ENCODE measurements at regions not wholly inside any gene's neighbourhood (a gene's known extent, or its start where the extent isn't known, plus 50 kb on each side); places are given as distances from the start of the nearest gene placed in this dataset.
"Not testable (repeated sequence)": the region's sequence is repeated elsewhere in the genome, so short reads cannot be mapped to it uniquely, and the experiment has no call there.

- DNase-seq = no peak
These were observed 114.0 kb upstream of the PLCL2 start for GRCh38 chr3:16770792-16771191.

- not testable (repeated sequence) for DNase-seq
These were observed 111.2 kb upstream of the PLCL2 start for GRCh38 chr3:16773594-16773993.

- not testable (repeated sequence) for DNase-seq
These were observed 110.2 kb upstream of the PLCL2 start for GRCh38 chr3:16774536-16774935.

DNA sequence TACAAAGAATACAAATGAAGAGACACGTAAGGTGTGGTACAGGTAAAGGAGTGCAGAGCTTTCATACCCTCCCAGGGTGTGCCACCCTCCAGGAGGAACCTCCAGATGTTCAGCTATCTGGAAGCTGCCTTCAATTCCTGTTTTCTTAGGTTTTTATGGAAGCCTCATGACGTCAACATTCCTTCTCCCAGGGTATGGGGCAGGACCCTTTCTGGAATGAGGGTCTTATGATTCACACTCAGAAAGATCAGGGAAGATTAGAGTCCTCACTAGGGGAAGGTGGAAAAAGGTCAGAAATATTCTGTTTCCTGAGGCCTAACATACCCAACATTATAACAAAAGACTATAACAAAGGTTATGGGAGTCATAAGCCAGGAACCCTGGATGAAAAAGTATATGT, 99.8 kb upstream of the PLCL2 start:
- DNase-seq = no peak

GRCh38 chr3:16785465-16785864, 99.3 kb upstream of the PLCL2 start:
- DNase-seq = no peak

DNA sequence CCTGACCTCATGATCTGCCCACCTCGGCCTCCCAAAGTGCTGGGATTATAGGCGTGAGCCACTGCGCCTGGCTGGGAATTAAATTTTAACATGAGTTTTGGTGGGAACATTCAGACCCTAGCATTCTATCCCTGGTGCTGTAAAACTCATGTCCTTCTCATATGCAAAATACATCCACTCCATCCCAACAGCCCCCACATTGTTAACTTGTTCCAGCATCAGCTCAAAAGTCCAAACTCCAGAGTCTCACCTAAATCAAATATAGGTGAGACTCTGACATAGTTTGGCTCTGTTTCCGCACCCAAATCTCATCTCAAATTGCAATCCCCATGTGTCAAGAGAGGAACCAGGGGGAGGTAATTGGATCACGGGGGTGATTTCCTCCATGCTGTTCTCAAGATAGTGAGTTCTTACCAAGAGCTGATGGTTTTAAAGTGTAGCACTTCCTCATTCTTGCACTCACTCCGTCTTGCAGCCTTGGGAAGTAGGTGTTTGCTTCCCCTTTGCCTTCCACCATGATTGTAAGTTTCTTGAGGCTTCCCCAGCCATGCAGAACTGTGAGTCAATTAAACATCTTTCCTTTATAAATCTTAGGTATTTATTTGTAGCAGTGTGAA, 96.2 kb upstream of the PLCL2 start:
- no peak for DNase-seq

GRCh38 chr3:16789344-16790120, 95.2 kb upstream of the PLCL2 start:
- DNase-seq = no peak

DNA sequence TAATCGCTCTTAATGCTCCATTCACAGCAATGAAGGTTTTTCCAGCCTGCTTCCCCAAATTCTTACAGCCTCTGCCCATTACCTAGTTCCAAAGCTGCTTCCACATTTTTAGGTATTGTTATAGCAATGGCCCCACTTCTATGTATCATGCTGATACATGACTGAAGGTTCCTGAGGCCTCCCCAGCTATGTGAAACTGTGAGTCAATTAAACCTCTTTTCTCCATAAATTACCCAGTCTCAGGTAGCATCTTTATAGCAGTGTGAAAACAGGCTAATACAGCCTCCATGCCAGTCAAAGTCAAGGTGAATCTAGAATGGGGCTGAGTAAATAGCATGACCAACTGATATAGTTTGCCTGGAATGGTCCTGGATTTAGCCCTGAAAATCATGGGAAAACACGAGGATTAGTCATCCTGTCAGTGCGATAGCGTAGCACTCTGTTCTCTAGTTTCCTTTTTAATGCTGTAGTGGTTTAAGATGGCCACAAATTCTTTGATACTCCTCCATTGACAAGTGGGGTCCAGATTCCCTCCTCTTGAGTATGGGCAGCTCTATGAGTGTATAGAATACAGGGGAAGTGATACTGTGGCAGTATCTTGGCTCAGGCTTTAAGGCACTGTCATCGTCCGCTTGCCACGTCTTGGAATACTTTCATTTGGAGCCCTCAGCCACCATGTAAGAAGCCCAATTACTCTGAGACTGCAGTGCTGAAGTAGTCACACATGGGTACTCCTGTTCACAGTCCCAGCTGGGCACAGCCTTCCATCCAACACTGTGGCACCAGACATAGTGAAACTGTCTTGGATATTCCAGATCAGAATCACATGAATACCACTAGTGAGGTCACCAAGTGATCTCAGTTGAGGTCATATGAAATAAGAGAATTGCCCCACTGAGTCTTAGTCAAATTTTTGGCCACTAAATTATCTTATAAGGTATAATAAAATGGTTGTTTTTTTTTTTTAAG, 94.0 kb upstream of the PLCL2 start:
- no peak for DNase-seq

DNA sequence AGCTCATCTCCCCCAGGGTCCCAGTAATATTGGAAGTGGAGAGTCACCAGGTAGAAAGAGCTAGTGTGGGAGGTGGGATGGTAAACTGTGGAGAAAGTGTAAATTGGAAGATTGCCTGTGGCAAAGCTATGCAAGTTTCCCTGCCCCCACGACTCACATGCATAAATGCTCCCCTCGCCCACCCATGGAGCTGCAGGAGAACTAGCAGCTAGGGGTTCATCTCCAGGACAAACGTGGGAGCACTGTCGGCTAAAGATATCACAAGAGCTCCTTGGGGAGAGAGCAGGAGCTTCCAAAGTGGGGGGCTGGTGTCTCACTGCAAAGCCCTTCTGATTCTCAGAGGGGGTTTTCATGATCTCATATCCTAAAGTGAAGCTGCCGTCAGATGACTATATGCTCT, 91.4 kb upstream of the PLCL2 start:
- DNase-seq = no peak

- no peak for DNase-seq
These were observed 90.5 kb upstream of the PLCL2 start for GRCh38 chr3:16794257-16794656.

GRCh38 chr3:16795581-16795980, 89.2 kb upstream of the PLCL2 start:
- DNase-seq = no peak

DNA sequence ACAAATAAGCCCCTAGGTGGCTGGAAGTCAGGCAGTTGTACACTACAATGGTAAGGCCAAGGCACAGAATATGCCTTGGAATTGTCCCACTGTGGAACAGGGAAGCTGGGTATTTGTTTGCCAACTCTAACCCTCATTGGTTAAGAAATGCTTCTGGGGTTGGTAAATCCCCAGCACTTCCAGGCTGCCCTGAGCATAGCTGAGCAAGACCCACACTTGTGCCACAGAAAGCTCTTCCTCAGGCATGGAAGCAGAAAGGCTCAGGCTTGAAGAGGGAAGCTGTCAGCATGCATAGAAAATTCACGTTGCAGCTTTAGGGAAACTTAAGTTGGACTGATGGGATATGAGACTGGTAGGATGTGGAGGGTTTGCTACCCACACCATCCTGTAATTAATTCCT, 86.9 kb upstream of the PLCL2 start:
- no peak for DNase-seq

DNA sequence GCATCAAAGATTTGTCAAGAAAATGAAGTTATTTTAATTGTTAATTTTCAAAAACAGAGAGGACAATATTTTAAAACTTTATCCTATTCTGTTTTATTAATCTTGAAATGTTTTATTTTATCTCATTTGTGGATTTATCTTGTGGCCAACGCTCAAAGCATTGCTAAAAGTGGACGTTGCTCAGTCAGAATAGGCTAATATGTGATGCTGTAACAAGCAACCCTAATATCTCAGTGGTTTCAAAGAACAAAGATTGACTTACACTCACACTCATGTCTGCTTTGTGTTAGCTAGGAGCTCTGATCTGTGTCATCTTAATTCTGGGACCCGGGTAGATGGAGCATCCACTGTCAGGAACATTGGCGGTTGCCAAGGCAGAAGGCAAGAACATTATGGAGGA, 86.0 kb upstream of the PLCL2 start:
- no peak for DNase-seq

DNA sequence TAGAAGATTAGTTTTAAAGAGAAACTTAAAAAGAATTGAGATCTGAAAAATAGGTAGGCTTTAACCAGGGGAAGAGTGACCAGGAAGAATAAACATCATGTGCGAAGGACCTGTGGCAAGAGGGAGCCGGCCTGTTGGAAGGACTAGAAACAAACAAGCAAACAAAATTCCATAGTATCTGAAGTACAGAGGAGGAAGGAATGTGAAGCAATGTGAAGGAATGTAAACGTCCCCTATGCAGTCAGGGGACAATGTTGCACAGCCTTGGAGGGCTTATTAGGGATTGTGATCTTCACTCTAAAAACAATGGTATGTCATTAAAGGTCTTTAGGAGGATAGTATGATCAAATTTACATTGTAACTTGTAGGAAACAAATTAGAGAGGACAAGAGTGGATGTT, 84.4 kb upstream of the PLCL2 start:
- DNase-seq = no peak

GRCh38 chr3:16801223-16801622, 83.5 kb upstream of the PLCL2 start:
- no peak for DNase-seq

- DNase-seq = no peak
These were observed 83.1 kb upstream of the PLCL2 start for GRCh38 chr3:16801698-16802097.

DNA sequence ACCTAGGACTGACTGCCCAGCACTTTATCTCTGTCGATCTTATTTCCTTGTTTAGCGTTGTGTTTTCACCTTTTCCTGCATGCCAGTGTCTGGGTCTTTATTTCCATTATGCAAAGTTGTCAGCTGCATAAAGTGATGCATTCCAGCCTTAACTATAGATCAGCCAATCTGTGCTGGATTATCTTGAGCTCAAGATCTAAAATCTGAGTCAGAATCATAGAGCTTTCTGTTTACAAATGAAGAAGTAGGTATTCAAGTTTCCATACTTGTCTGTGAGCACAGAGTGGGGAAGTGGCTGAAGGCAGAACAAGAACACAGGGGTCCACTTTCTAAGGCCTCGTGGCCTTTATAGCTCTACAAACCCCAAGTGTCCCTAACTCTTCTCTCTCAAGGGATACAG, 82.4 kb upstream of the PLCL2 start:
- DNase-seq = no peak

GRCh38 chr3:16803019-16803418, 81.7 kb upstream of the PLCL2 start:
- DNase-seq = no peak

GRCh38 chr3:16807391-16807790, 77.4 kb upstream of the PLCL2 start:
- no peak for DNase-seq

DNA sequence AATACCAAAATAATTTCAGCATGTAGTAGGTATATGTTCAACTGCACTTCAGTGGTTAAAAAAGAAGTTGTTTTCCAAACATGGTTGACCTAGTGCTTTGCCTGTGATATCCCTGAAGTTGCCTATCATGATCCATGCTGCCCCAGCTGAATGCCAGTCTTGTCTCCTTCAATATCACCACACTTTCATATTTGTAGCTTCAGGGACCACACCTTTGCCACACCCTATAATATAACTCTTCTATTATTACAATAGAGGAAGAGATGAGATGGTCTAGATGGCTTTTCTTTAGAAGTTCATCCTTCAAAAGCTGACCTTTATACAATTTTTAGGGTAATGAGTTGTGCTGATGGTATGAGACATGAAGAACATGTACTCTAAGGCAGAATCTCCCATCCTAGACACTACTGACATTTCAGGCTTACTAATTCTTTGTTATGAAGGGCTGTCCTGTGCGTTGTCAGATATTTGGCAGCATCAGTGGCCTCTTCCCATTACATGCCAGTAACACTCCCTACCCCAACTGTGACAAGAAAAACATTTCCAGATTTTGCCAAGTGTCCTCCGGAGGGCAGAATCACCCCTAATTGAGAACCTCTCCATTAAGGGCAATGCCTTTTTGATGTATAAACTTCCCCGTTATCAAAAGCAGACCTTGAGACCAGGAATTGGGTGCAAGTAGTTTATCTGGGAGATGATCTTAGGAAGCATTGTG, 76.2 kb upstream of the PLCL2 start:
- DNase-seq = no peak

GRCh38 chr3:16809482-16809881, 75.3 kb upstream of the PLCL2 start:
- no peak for DNase-seq

- no peak for DNase-seq
These were observed 74.8 kb upstream of the PLCL2 start for GRCh38 chr3:16809993-16810392.
